Natural killer cell (primary cell): ENCODE measurements at regions not wholly inside any gene's neighbourhood (a gene's known extent, or its start where the extent isn't known, plus 50 kb on each side); places are given as distances from the start of the nearest gene placed in this dataset.

Experiments used
- ATAC-seq, 3 donors: fragments of 150-1000 bp in 2 of 3; fragments of 200-7000 bp in 1 of 3; cut with Tn5 transposase; 1 replicate in 1 of 3; 2 replicates in 2 of 3; pipeline ENCODE4 v1.10.0; 2021; ENCODE audit warnings: mild to moderate bottlenecking in 2 of 3, moderate library complexity in 2 of 3
- DNase-seq, 2 donors: peaks; one replicate each; pipeline versions ENCODE4 v3.0.0 to v3.0.0-alpha.2; 2013 to 2021; ENCODE audit warnings: mixed read lengths in 1 of 2
- H3K27ac ChIP-seq: one replicate; pipeline ENCODE4 v1.5.1; 2013; ENCODE audit warnings: mild to moderate bottlenecking, low read length
- H3K27me3 ChIP-seq: one replicate; pipeline ENCODE4 v1.6.1; 2013; ENCODE audit warnings: low read length; ENCODE audit not compliant: control insufficient read depth, insufficient read depth
- H3K36me3 ChIP-seq: one replicate; pipeline ENCODE4 v1.6.1; 2013; ENCODE audit warnings: low read length; ENCODE audit not compliant: control insufficient read depth, insufficient read depth
- H3K4me1 ChIP-seq: one replicate; pipeline ENCODE4 v1.6.1; 2013; ENCODE audit warnings: low read length; ENCODE audit not compliant: control insufficient read depth, insufficient read depth
- H3K4me3 ChIP-seq: one replicate; pipeline ENCODE4 v1.5.1; 2013; ENCODE audit warnings: low read length
- H3K9me3 ChIP-seq: one replicate; pipeline ENCODE4 v1.6.1; 2013; ENCODE audit warnings: low read length; ENCODE audit not compliant: control insufficient read depth, insufficient read depth
- H3K27ac Mint-ChIP-seq, 2 donors: one replicate each; pipeline ENCODE4 v1.8.0; 2022; ENCODE audit warnings: mild to moderate bottlenecking in 2 of 2, mixed read lengths in 2 of 2, moderate library complexity in 1 of 2
- H3K27me3 Mint-ChIP-seq, 2 donors: one replicate each; pipeline ENCODE4 v1.8.0; 2022; ENCODE audit warnings: low read depth in 2 of 2, mixed read lengths in 2 of 2
- H3K36me3 Mint-ChIP-seq: one replicate; pipeline ENCODE4 v1.8.0; 2022; ENCODE audit warnings: mixed read lengths
- H3K4me1 Mint-ChIP-seq, 2 donors: one replicate each; pipeline ENCODE4 v1.8.0; 2022; ENCODE audit warnings: mixed read lengths in 2 of 2
- H3K4me3 Mint-ChIP-seq: one replicate; pipeline ENCODE4 v1.8.0; 2022; ENCODE audit warnings: mild to moderate bottlenecking, moderate library complexity, mixed read lengths
- H3K9me3 Mint-ChIP-seq, 2 donors: one replicate each; pipeline ENCODE4 v1.8.0; 2022; ENCODE audit warnings: mixed read lengths in 2 of 2
- WGBS: methylation state at CpG from one replicate; pipeline ENCODE4 v1.1.7; 2013; ENCODE audit warnings: missing lambda C conversion rate; ENCODE audit not compliant: insufficient coverage; 5-methylcytosine and 5-hydroxymethylcytosine counted together
- intact Hi-C: fragments of 100-400 bp; cut with micrococcal nuclease; formaldehyde crosslinking; loops from one replicate; pipeline ENCODE4 v1.14.2; 2022
- TF ChIP-seq, protein P1 (sequence below): fragments of 200-600 bp; IDR thresholded peaks from one replicate; pipeline ENCODE4 v1.8.0; 2022; ENCODE audit warnings: antibody characterized with exemption

DNA sequence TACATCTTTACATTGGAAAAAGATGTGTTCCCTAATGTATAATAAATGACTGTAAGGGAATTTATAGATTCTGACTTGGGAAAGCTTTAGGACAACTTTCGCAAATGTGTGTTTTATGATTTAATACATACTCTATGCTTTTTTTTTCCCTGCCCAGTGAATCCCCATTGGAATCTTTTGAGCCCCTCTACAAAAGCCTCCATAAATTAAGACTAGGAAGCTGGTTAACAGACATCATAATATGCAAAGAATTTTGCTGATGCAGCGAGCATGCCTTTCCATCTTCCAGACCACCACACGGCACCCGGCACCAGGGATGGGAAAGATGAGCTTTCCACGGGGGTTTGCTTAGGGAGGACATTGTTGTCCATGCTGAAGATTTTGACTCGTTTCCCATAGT, 156.1 kb upstream of the IVNS1ABP start:
- no peak overlapping the region for H3K4me3 Mint-ChIP-seq
- H3K9me3 Mint-ChIP-seq: no peaks in the 10 kb centered on the region
- H3K4me1 ChIP-seq: no peaks in the 10 kb centered on the region
- TF ChIP-seq, protein P1, sequence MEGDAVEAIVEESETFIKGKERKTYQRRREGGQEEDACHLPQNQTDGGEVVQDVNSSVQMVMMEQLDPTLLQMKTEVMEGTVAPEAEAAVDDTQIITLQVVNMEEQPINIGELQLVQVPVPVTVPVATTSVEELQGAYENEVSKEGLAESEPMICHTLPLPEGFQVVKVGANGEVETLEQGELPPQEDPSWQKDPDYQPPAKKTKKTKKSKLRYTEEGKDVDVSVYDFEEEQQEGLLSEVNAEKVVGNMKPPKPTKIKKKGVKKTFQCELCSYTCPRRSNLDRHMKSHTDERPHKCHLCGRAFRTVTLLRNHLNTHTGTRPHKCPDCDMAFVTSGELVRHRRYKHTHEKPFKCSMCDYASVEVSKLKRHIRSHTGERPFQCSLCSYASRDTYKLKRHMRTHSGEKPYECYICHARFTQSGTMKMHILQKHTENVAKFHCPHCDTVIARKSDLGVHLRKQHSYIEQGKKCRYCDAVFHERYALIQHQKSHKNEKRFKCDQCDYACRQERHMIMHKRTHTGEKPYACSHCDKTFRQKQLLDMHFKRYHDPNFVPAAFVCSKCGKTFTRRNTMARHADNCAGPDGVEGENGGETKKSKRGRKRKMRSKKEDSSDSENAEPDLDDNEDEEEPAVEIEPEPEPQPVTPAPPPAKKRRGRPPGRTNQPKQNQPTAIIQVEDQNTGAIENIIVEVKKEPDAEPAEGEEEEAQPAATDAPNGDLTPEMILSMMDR: no peak
- no peaks in the 10 kb centered on the region for H3K27me3 ChIP-seq
- H3K27ac ChIP-seq: no peak overlapping the region
- intact Hi-C loops: no loop called here
- H3K36me3 ChIP-seq: no peaks in the 10 kb centered on the region
- no peaks in the 10 kb centered on the region for H3K36me3 Mint-ChIP-seq
- DNase-seq (no peak), ATAC-seq (no peak)
- WGBS: 96% methylated on average over 5 of the region's 6 CpGs
- H3K9me3 ChIP-seq: no peaks in the 10 kb centered on the region
- H3K27me3 Mint-ChIP-seq: peaks cover 0 to 6% of the 10 kb centered on the region in 2 donors
- H3K27ac Mint-ChIP-seq: no peak overlapping the region
- H3K4me3 ChIP-seq: no peak overlapping the region
- peaks cover 16 to 22% of the 10 kb centered on the region in 2 donors for H3K4me1 Mint-ChIP-seq

DNA sequence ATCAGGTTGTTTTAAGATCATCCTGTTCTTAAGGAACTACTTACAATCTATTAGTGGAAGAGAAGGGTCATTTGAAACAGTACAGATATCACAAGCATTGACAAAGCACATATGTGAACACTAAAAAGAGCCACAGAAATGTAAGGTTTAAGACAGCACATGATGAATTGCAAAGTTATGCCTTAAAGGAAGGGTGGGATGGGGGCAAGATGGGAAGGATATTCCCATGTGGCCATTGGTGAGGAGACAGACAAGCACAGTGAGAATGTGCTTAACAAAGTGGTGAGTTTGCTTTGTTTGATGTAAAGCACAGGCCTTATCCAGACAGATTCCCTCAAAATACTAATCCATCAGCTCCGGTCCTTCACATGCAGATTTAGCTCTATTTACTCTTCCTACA, 151.6 kb upstream of the IVNS1ABP start:
- TF ChIP-seq, protein P1: no peak
- Histone ChIP-seq H3K36me3 (no peaks in the 10 kb centered on the region), H3K4me1 (no peaks in the 10 kb centered on the region), H3K4me3 (no peak overlapping the region), H3K27me3 (no peaks in the 10 kb centered on the region), H3K27ac (no peak overlapping the region), H3K9me3 (no peaks in the 10 kb centered on the region)
- H3K9me3 Mint-ChIP-seq: no peaks in the 10 kb centered on the region
- ATAC-seq (no peak), DNase-seq (no peak)
- H3K27ac Mint-ChIP-seq: no peak overlapping the region
- H3K4me3 Mint-ChIP-seq: no peak overlapping the region
- H3K4me1 Mint-ChIP-seq: peaks cover 5 to 8% of the 10 kb centered on the region in 2 donors
- H3K27me3 Mint-ChIP-seq: peaks cover 0 to 6% of the 10 kb centered on the region in 2 donors
- no peaks in the 10 kb centered on the region for H3K36me3 Mint-ChIP-seq
- WGBS: 94% methylated on average over 1 of the region's 1 CpG
- intact Hi-C loops: no loop called here

DNA sequence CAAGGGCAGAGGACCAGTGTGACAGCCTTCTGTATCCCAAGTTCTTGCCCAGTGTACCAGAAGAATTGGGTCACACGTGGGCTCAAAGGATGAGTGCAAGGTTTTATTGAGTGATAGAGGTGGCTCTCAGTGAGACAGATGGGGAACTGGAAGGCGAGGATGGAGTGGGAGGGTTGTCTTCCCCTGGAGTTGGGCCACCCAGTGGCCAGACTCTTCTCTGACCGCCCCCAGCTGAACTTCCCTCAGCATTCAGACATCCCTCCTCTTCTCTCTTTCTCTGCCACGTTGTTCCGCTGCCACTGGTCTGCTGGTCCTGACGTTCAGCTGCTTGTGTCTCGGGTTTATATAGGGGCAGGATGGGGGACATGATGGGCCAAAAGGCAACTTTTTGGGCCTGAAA, 150.1 kb upstream of the IVNS1ABP start:
- no peak for ATAC-seq
- peaks cover under 1 to 7% of the 10 kb centered on the region in 2 donors for H3K4me1 Mint-ChIP-seq
- 97% methylated on average over 7 of the region's 7 CpGs for WGBS
- TF ChIP-seq, protein P1: no peak
- Histone ChIP-seq H3K4me3 (no peak overlapping the region), H3K9me3 (no peaks in the 10 kb centered on the region), H3K4me1 (no peaks in the 10 kb centered on the region), H3K36me3 (no peaks in the 10 kb centered on the region), H3K27ac (no peak overlapping the region), H3K27me3 (no peaks in the 10 kb centered on the region)
- peaks cover 0 to 6% of the 10 kb centered on the region in 2 donors for H3K27me3 Mint-ChIP-seq
- H3K36me3 Mint-ChIP-seq: no peaks in the 10 kb centered on the region
- no peak overlapping the region for H3K27ac Mint-ChIP-seq
- no peaks in the 10 kb centered on the region for H3K9me3 Mint-ChIP-seq
- no peak overlapping the region for H3K4me3 Mint-ChIP-seq
- intact Hi-C loops: no loop called here
- DNase-seq: no peak

DNA sequence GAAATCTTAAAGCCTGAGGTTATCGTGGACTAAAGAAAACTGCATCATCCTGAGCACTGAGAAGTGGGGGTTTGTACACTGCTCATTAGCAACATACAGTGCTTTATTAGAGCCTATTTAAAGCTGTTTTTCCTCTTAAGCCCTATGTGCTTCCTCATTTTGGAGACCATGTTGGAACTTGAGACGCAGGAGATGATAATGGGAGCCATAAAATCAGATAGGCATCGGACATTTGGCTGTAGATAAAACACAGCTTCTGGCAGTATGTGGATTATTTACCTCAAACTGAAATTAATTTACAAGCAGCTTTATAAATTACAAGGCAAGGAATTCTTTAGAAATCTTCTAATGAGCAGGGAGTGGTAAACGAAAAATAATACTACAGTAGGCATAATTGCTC, 147.7 kb upstream of the IVNS1ABP start:
- no peaks in the 10 kb centered on the region for H3K4me1 ChIP-seq
- no peaks in the 10 kb centered on the region for H3K27me3 Mint-ChIP-seq
- TF ChIP-seq, protein P1: no peak
- H3K27me3 ChIP-seq: no peaks in the 10 kb centered on the region
- no peak overlapping the region for H3K4me3 Mint-ChIP-seq
- no peak overlapping the region for H3K27ac Mint-ChIP-seq
- peaks cover 0 to 10% of the 10 kb centered on the region in 2 donors for H3K4me1 Mint-ChIP-seq
- no peak overlapping the region for H3K4me3 ChIP-seq
- intact Hi-C loops: no loop called here
- no peak overlapping the region for H3K27ac ChIP-seq
- H3K9me3 Mint-ChIP-seq: no peaks in the 10 kb centered on the region
- 67% methylated on average over 3 of the region's 4 CpGs for WGBS
- no peaks in the 10 kb centered on the region for H3K36me3 ChIP-seq
- no peaks in the 10 kb centered on the region for H3K36me3 Mint-ChIP-seq
- no peaks in the 10 kb centered on the region for H3K9me3 ChIP-seq
- ATAC-seq (no peak), DNase-seq (no peak)
